HepG2 (cell line): ENCODE measurements at regions not wholly inside any gene's neighbourhood (a gene's known extent, or its start where the extent isn't known, plus 50 kb on each side); places are given as distances from the start of the nearest gene placed in this dataset.
"Not testable (repeated sequence)": the region's sequence is repeated elsewhere in the genome, so short reads cannot be mapped to it uniquely, and the experiment has no call there.

Source experiments
- CEBPB ChIP-seq: IDR thresholded peaks from 2 replicates; pipeline ENCODE4 v1.6.1; 2011; ENCODE audit warnings: low read depth, low read length, improper control_type of control experiment, borderline replicate concordance
- FOXP1 ChIP-seq, 2 experiments: fragments of 450-650 bp in 1 of 2; IDR thresholded peaks; 2 replicates each; pipeline ENCODE4 v1.6.1; 2017 to 2018; ENCODE audit warnings: antibody characterized with exemption in 1 of 2
- GATA4 ChIP-seq: sonication (generic); IDR thresholded peaks from 2 replicates; pipeline ENCODE4 v1.6.1; 2016; ENCODE audit warnings: antibody characterized with exemption, low read depth, borderline replicate concordance
- KDM5A ChIP-seq: fragments of 200-600 bp; sonication (generic); IDR thresholded peaks from 2 replicates; pipeline ENCODE4 v1.7.0; 2018; ENCODE audit warnings: antibody characterized with exemption, mild to moderate bottlenecking, low read length, borderline replicate concordance
- SPEN ChIP-seq: sonication (generic); formaldehyde crosslinking; IDR thresholded peaks from 2 replicates; pipeline ENCODE4 v1.5.1; 2020; ENCODE audit warnings: low read depth, mild to moderate bottlenecking, missing genetic modification reagents
- SRF ChIP-seq: IDR thresholded peaks from 2 replicates; pipeline ENCODE4 v1.6.1; 2011; ENCODE audit warnings: mild to moderate bottlenecking, low read depth, low read length, moderate library complexity
- SRSF9 ChIP-seq: fragments of 200-400 bp; formaldehyde crosslinking; IDR thresholded peaks from 2 replicates; pipeline ENCODE4 v1.6.1; 2018; ENCODE audit warnings: borderline replicate concordance, mild to moderate bottlenecking, low read depth, low read length; ENCODE audit not compliant: insufficient read depth, poor library complexity, severe bottlenecking
- TBX2 ChIP-seq: sonication (generic); formaldehyde crosslinking; IDR thresholded peaks from 2 replicates; pipeline ENCODE4 v1.5.0; 2020; ENCODE audit warnings: missing genetic modification reagents, mild to moderate bottlenecking, borderline replicate concordance
- ZFP37 ChIP-seq: sonication (generic); formaldehyde crosslinking; IDR thresholded peaks from 2 replicates; pipeline ENCODE4 v1.4.0; 2020; ENCODE audit warnings: missing genetic modification reagents, borderline replicate concordance
- ZNF317 ChIP-seq: sonication (generic); formaldehyde crosslinking; IDR thresholded peaks from 2 replicates; pipeline ENCODE4 v1.5.0; 2020; ENCODE audit warnings: mild to moderate bottlenecking, missing genetic modification reagents
- ZNF775 ChIP-seq: sonication (generic); formaldehyde crosslinking; IDR thresholded peaks from 2 replicates; pipeline ENCODE4 v1.4.0; 2020; ENCODE audit warnings: missing genetic modification reagents, mild to moderate bottlenecking, moderate library complexity, borderline replicate concordance
- ZNF878 ChIP-seq: sonication (generic); formaldehyde crosslinking; IDR thresholded peaks from 2 replicates; pipeline ENCODE4 v1.8.1; 2023; ENCODE audit warnings: mild to moderate bottlenecking, missing genetic modification reagents, moderate library complexity
- TF ChIP-seq, protein P1 (sequence below): IDR thresholded peaks from 2 replicates; pipeline ENCODE4 v1.6.1; 2012; ENCODE audit warnings: inconsistent platforms

- TF ChIP-seq FOXP1 (IDR thresholded peaks at IDR 0.05); FOXP1 (CRISPR knock-in tag; IDR thresholded peaks at IDR 0.05); ZNF775 (CRISPR knock-in tag); CEBPB; SRSF9; ZFP37 (CRISPR knock-in tag); KDM5A; SPEN (CRISPR knock-in tag); TBX2 (CRISPR knock-in tag); SRF; GATA4; ZNF878; ZNF317 (CRISPR knock-in tag): not testable (repeated sequence)
- TF ChIP-seq, protein P1, sequence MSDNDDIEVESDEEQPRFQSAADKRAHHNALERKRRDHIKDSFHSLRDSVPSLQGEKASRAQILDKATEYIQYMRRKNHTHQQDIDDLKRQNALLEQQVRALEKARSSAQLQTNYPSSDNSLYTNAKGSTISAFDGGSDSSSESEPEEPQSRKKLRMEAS, result not testable (repeated sequence)
These were observed 100.4 kb upstream of the ADO start for GRCh38 chr10:62704121-62704520.
